Loucy (cell line): ENCODE measurements at regions not wholly inside any gene's neighbourhood (a gene's known extent, or its start where the extent isn't known, plus 50 kb on each side); places are given as distances from the start of the nearest gene placed in this dataset.

Experiments
- H2AFZ ChIP-seq: fragments of 200-600 bp; sonication (generic); 2 replicates; pipeline ENCODE4 v1.6.0; 2016; ENCODE audit warnings: antibody characterized with exemption, mild to moderate bottlenecking, low read length, moderate library complexity
- H3F3A ChIP-seq: fragments of 200-600 bp; 2 replicates; pipeline ENCODE4 v1.6.0; 2016; ENCODE audit warnings: antibody characterized with exemption, low read depth, mild to moderate bottlenecking
- H3K27me3 ChIP-seq: fragments of 200-600 bp; sonication (generic); 2 replicates; pipeline ENCODE4 v1.6.1; 2014; ENCODE audit warnings: low read length, mild to moderate bottlenecking; ENCODE audit not compliant: insufficient read depth, poor library complexity, severe bottlenecking
- H3K36me3 ChIP-seq: fragments of 200-600 bp; sonication (generic); 2 replicates; pipeline ENCODE4 v1.6.1; 2016; ENCODE audit warnings: low read length; ENCODE audit not compliant: insufficient read depth
- H3K4me1 ChIP-seq: fragments of 200-600 bp; sonication (generic); 2 replicates; pipeline ENCODE4 v1.5.1; 2014; ENCODE audit warnings: low read length, mild to moderate bottlenecking; ENCODE audit not compliant: insufficient read depth, poor library complexity, severe bottlenecking
- H3K4me2 ChIP-seq: fragments of 200-600 bp; sonication (generic); 2 replicates; pipeline ENCODE4 v1.6.0; 2014; ENCODE audit warnings: antibody characterized with exemption, low read length, low read depth, mild to moderate bottlenecking; ENCODE audit not compliant: poor library complexity, severe bottlenecking
- H3K4me3 ChIP-seq: fragments of 200-600 bp; sonication (generic); 2 replicates; pipeline ENCODE4 v1.5.1; 2014; ENCODE audit warnings: low read length, mild to moderate bottlenecking, mixed read lengths; ENCODE audit not compliant: poor library complexity, severe bottlenecking
- H3K79me2 ChIP-seq: fragments of 200-600 bp; sonication (generic); 2 replicates; pipeline ENCODE4 v1.6.1; 2014; ENCODE audit warnings: low read length; ENCODE audit not compliant: insufficient read depth
- H3K9ac ChIP-seq: fragments of 200-600 bp; sonication (generic); 2 replicates; pipeline ENCODE4 v1.6.0; 2014; ENCODE audit warnings: mild to moderate bottlenecking, low read depth, low read length, moderate library complexity; ENCODE audit not compliant: poor library complexity, severe bottlenecking
- H3K9me2 ChIP-seq: fragments of 200-600 bp; sonication (generic); replicated peaks from 2 replicates; pipeline ENCODE4 v1.6.1; 2016; ENCODE audit warnings: low read depth, low read length, mixed read lengths
- H3K9me3 ChIP-seq: fragments of 200-600 bp; sonication (generic); 2 replicates; pipeline ENCODE4 v1.6.1; 2014; ENCODE audit warnings: mild to moderate bottlenecking, antibody characterized with exemption, low read length, low read depth; ENCODE audit not compliant: insufficient read depth
- H4K20me1 ChIP-seq: fragments of 200-600 bp; sonication (generic); 2 replicates; pipeline ENCODE4 v1.6.0; 2014; ENCODE audit warnings: antibody characterized with exemption, low read length, mild to moderate bottlenecking; ENCODE audit not compliant: insufficient read depth, poor library complexity, severe bottlenecking
- EZH2phosphoT487 ChIP-seq: fragments of 200-600 bp; IDR thresholded peaks from 2 replicates; pipeline ENCODE4 v1.6.1; 2018; ENCODE audit warnings: antibody characterized with exemption, mild to moderate bottlenecking, moderate library complexity, borderline replicate concordance
- TF ChIP-seq, protein P1 (sequence below): fragments of 200-600 bp; sonication (generic); conservative IDR thresholded peaks from 2 replicates; pipeline ENCODE4 v1.5.1; 2014; ENCODE audit warnings: mild to moderate bottlenecking, antibody characterized with exemption, low read length

DNA sequence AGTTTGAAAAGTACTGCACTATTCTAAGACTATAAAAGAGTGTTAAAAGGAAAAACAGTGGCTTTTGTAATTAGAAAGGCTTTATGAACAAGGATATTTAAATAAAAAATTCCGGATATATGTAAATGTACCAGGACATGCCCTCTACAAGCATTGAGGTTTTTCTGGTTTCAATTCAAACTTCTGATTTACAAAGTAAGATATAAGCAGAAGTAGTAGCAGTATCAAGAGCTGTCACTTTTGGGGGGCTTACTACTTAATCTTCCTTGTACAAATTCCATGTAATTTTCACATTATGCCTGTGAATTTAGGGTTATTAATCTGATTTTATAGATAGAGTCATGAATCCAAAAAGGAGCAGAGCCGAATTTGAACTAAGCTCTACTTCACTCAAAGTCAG lies 170.3 kb upstream of the ATP2B1 start:
- H3K36me3 ChIP-seq: no peaks in the 10 kb centered on the region
- H3K79me2 ChIP-seq: no peaks in the 10 kb centered on the region
- TF ChIP-seq, protein P1, sequence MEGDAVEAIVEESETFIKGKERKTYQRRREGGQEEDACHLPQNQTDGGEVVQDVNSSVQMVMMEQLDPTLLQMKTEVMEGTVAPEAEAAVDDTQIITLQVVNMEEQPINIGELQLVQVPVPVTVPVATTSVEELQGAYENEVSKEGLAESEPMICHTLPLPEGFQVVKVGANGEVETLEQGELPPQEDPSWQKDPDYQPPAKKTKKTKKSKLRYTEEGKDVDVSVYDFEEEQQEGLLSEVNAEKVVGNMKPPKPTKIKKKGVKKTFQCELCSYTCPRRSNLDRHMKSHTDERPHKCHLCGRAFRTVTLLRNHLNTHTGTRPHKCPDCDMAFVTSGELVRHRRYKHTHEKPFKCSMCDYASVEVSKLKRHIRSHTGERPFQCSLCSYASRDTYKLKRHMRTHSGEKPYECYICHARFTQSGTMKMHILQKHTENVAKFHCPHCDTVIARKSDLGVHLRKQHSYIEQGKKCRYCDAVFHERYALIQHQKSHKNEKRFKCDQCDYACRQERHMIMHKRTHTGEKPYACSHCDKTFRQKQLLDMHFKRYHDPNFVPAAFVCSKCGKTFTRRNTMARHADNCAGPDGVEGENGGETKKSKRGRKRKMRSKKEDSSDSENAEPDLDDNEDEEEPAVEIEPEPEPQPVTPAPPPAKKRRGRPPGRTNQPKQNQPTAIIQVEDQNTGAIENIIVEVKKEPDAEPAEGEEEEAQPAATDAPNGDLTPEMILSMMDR: no peak
- no peak for TF ChIP-seq EZH2phosphoT487
- no peak overlapping the region for H3K4me3 ChIP-seq
- H3K9me3 ChIP-seq: no peaks in the 10 kb centered on the region
- H3K4me1 ChIP-seq: peaks cover 26% of the 10 kb centered on the region
- H3K4me2 ChIP-seq: no peak overlapping the region
- no peak overlapping the region for H3K9ac ChIP-seq
- no peaks in the 10 kb centered on the region for H3K27me3 ChIP-seq
- no peaks in the 10 kb centered on the region for H3F3A ChIP-seq
- H2AFZ ChIP-seq: peak overlapping the region; percentile 2; the same call in 1 of the 2 replicates
- H3K9me2 ChIP-seq: no peaks in the 10 kb centered on the region
- H4K20me1 ChIP-seq: no peaks in the 10 kb centered on the region

DNA sequence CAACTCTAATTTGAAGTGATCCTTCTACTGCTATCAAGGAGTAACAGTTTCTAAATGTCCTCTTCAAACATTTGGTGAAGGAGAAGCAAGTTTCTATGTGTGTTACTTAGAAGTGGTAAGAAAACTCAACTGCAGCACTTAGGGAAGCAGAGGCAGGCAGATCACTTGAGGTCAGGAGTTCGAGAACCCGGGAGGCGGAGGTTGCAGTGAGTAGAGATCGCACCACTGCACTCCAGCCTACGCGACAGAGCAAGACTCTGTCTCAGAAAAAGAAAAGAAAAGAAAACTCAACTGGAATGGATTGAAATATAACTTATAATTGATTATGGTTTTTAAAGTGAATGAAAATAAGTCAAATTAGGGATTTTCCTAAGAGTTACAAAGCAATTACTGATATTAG lies 169.7 kb upstream of the ATP2B1 start:
- Histone ChIP-seq H3K4me1 (peaks cover 26% of the 10 kb centered on the region), H3K79me2 (no peaks in the 10 kb centered on the region), H3F3A (no peaks in the 10 kb centered on the region), H3K9ac (no peak overlapping the region), H3K27me3 (no peaks in the 10 kb centered on the region), H3K9me3 (no peaks in the 10 kb centered on the region), H3K9me2 (no peaks in the 10 kb centered on the region), H4K20me1 (no peaks in the 10 kb centered on the region), H3K4me3 (no peak overlapping the region), H3K36me3 (no peaks in the 10 kb centered on the region), H3K4me2 (no peak overlapping the region), H2AFZ (peak overlapping the region; percentile 2; the same call in 1 of the 2 replicates)
- TF ChIP-seq EZH2phosphoT487: no peak

DNA sequence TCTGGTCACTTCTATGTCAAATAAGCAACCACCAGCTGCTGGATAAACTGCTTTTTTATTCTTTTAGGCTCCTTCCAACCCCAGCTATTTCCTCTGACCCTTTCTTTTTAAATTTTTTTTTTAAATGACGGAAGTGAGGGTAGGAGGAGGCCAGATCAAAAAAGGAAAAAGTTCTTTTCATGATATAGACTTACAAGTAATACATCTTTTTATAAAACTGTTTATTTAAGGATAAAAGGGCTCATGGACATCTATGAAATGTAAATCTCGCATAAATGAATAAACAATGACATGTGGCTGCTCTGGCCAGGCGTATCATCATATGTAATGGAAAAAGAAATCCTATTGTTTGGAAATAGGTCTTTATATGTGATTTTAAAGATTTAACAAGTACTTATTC lies 169.0 kb upstream of the ATP2B1 start:
- Histone ChIP-seq H3K9me2 (no peaks in the 10 kb centered on the region), H3K9me3 (no peaks in the 10 kb centered on the region), H4K20me1 (no peaks in the 10 kb centered on the region), H3K4me3 (no peak overlapping the region), H3K4me1 (peaks cover 24% of the 10 kb centered on the region), H3K9ac (no peak overlapping the region), H3K27me3 (no peaks in the 10 kb centered on the region), H2AFZ (no peak overlapping the region), H3K79me2 (no peaks in the 10 kb centered on the region), H3F3A (no peaks in the 10 kb centered on the region), H3K4me2 (no peak overlapping the region), H3K36me3 (no peaks in the 10 kb centered on the region)
- TF ChIP-seq, protein P1: no peak
- TF ChIP-seq EZH2phosphoT487: no peak

DNA sequence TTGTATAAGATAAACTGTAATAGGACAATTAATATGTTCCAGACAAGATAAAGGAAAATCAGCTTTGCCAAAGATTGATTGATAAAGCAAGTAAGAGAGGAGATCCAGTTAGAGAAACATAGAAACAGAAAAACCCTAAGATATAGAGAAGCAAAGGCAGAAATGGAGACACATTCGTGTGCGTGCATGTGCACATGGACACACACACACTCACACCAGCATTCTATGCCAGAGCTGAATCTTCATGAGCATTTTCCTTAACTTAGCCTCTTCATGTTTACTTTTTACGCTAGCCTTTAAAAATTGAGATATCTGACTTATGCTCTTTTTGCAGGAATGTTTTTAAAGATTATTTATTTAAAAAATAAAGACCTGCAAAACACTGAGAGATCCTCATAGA lies 168.5 kb upstream of the ATP2B1 start:
- TF ChIP-seq EZH2phosphoT487: no peak
- TF ChIP-seq, protein P1: no peak
- peaks cover 18% of the 10 kb centered on the region for H3K4me1 ChIP-seq
- H3K4me3 ChIP-seq: no peak overlapping the region
- no peaks in the 10 kb centered on the region for H3K27me3 ChIP-seq
- no peak overlapping the region for H2AFZ ChIP-seq
- no peaks in the 10 kb centered on the region for H3K79me2 ChIP-seq
- no peaks in the 10 kb centered on the region for H3F3A ChIP-seq
- no peaks in the 10 kb centered on the region for H3K9me3 ChIP-seq
- no peaks in the 10 kb centered on the region for H3K36me3 ChIP-seq
- no peaks in the 10 kb centered on the region for H4K20me1 ChIP-seq
- no peaks in the 10 kb centered on the region for H3K9me2 ChIP-seq
- no peak overlapping the region for H3K4me2 ChIP-seq
- H3K9ac ChIP-seq: no peak overlapping the region
